GM18517 (cell line): ENCODE measurements at regions not wholly inside any gene's neighbourhood (a gene's known extent, or its start where the extent isn't known, plus 50 kb on each side); places are given as distances from the start of the nearest gene placed in this dataset.
"Not testable (repeated sequence)": the region's sequence is repeated elsewhere in the genome, so short reads cannot be mapped to it uniquely, and the experiment has no call there.

Experiments
- ATAC-seq: cut with Tn5 transposase; IDR thresholded peaks from one replicate; pipeline ENCODE4 v1.9.1; 2021; ENCODE audit warnings: mild to moderate bottlenecking, moderate library complexity; ENCODE audit not compliant: unreplicated experiment

DNA sequence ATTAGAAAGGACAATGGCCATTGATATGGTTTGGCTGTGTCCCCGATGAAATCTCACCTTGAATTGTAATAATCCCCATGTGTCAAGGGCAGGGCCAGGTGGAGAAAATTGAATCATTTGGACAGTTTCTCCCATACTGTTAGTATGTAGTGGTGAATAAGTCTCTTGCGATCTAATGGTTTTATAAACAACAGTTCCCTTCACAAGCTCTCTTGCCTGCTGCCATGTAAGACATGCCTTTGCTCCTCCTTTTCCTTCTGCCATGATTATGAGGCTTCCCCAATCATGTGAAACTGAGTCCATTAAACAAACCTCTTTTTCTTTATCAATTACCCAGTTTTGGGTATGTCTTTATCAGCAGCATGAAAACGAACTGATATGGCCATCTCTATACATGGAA, 302.7 kb downstream of the SFMBT2 start:
- no peak for ATAC-seq

DNA sequence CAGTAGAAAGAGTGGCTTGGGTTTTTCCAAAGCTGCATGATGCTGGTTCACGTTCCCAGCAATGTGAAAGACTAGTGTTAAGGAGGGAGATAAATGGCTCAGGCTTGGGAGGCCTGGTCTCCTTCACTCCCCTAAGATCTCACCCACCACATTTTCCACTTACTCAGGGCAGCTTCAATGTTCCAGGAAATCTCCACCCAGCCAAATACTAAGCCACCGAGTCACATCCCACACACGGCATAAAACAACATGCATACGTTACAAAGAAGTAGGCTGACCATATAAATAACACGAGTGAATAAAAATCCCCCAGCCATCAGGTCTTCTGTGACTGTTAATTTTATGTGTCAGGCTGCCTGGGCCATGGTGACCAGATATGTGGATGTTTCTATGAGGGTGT, 303.5 kb downstream of the SFMBT2 start:
- no peak for ATAC-seq

DNA sequence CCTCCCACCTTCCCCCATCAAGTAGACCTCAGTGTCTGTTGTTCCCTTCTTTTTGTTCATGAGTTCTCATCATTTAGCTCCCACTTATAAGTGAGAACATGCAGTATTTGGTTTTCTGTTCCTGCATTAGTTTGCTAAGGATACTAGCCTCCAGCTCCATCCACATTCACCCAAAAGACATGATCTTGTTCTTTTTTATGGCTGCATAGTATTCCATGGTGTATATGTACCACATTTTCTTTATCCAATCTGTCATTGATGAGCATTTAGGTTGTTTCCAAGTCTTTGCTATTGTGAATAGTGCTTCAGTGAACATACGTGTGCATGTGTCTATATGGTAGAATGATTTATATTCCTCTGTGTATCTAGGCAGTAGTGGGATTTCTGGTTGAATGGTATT, 306.5 kb downstream of the SFMBT2 start:
- not testable (repeated sequence) for ATAC-seq

GRCh38 chr10:7102557-7103349, 308.1 kb downstream of the SFMBT2 start:
- no peak for ATAC-seq

GRCh38 chr10:7102084-7102483, 308.8 kb downstream of the SFMBT2 start:
- ATAC-seq, result no peak

GRCh38 chr10:7101451-7101850, 309.4 kb downstream of the SFMBT2 start:
- no peak for ATAC-seq

- no peak for ATAC-seq
Observed at GRCh38 chr10:7100032-7100702, 310.7 kb downstream of the SFMBT2 start.

GRCh38 chr10:7098160-7098762, 312.6 kb downstream of the SFMBT2 start:
- no peak for ATAC-seq

GRCh38 chr10:7094781-7095180, 316.1 kb downstream of the SFMBT2 start:
- no peak for ATAC-seq

DNA sequence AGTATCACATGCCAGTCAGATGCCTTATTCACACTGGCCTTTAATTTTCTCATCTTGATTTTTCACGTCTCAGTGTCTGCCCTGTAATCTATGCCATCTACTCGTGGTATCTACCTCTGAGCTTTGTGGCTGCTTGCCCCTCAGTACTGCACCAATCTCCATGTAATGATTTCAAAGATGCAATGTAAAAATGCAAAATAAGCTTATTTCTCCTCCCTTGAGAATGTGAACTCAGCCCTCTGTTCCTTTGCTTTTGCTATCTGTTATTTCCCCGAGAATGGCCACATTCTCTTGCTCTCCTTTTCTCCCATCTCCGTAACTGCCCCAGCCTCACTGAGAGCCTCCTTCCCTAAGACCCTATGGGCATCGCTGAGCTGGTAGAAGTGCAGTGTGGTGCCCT, 317.5 kb downstream of the SFMBT2 start:
- ATAC-seq, result no peak

DNA sequence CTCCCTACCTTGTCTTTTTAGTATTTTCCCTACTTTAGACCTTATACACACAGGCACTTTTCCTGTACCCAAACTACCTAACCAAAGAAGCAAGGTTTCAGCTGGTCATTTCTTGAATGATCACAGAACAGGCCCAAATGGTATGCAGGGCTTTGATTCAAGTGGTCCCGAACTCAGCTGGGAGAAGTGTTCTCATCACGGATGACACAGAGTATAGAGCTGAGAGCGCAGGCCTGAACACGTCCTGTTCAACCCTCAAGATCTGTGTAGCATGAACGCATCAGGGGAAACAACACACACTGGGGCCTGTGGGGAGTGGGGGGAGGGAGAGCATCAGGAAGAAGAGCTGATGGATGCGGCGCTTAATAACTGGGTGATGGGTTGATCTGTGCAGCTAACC, 318.2 kb downstream of the SFMBT2 start:
- no peak for ATAC-seq

DNA sequence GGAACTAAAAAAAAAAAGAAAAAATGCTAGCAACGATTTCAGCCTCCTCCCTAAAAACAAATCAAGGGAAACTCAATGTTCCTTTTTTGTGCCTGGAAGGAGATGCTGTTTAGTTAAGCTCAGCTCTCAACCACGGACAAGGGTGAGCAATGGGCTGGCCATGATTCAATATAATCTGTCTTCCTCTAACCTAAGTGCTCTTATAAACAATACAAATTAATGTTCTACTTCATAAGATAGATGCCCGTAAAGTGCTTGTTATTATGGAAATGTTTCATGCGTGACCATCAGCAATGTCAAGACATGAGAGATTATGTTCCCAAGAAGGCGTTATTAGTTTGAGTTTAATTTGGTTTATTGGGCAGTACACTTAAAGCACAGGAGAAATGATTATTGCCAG, 320.3 kb downstream of the SFMBT2 start:
- no peak for ATAC-seq

DNA sequence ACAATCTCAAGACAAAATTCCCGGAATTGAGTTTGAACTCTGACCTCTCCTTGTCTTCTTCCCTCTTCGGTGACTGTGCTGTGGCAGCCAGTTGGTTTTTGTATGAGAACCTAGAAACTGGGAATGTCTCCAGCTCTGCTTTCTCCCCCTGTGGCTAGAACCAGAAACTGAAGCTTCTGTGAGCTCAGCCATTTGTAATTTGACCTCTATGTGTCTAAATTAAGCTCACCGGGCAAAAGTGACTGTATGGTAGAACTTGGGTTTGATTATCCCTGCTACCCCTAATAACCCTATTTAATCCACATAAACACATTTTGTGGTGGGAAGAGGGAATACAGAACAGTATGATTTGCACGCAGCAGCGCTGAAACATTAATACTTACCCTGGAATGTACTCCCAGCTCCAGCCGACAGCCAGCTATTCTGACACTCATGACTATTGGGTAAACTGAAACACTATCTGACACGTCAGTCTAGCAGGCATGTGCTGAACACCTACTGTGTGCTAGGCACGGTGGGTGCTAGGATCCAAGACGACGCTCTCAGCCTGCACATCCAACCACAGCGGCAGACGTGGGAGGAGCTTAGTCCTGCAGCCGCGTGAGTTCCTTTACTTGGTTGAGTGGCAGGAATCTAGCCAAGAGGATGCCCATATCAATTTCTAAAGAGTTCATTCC, 324.8 kb downstream of the SFMBT2 start:
- ATAC-seq, result no peak

DNA sequence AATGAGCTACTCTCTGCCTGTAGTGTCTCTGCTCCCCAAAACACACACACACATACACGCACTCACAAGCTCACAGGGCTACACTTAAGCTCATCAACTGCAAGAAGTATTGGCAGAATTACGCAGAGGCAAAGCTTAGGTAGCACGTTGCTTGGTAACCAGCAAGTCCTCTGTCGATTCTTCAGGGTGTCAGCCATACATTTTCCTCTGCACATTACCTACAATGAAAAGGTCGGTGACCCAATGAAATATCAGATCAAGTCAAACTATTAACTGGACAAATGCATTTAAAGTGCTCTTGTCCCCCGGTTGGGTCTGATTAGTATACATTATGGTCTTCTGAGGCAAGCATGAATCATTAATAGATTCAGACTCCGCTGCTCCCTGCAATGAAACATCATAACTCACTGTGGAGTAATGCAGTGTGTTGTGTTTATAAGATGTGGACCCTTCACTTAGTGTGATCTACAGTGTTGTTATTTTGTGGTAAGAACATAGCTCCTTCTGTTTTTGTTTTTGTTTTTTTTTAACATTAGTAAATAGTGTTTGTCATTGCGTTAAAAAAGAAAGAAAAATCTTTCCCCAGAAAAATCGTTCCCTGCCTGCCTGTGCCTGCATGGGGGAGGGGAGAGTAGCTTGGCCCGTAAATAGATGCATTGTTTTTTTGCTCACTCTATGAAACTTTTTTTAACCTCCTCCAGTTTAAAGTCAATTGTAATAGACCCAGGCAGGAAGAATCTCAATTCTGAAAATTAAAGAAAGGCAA, 325.5 kb downstream of the SFMBT2 start:
- no peak for ATAC-seq

DNA sequence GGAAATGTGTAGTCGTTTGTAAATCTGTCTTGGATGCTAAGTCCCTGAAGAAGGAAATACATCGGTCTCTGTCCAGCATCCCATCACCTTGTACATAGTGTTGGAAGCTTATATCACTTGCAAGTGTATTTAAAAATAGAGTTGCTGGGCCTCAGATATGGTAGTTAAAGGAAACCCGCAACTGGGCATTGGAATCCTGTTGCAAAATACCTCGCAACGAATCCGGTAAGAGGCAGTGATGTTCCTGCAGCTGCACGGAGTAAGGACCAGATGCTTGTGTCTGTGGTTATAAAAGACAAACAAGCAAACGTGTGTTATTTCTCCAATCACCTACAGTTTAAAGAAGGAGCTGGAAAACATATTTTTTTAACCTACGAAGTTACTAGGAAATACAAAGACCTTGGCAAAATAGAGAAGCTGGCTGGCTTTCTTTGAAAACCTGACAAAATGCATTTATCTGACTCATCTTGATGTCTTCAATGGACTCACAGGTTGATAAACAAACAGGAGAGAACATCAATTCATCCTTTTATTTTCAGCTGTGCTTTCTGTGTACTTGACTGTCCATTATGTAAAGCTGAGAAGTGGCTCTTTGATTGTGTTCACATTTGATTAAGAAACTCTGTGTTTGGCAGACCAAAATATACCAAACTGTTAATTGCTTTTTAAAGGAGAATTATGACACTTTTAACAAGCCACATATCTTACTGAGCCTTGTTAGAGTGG, 326.4 kb downstream of the SFMBT2 start:
- ATAC-seq, result no peak

DNA sequence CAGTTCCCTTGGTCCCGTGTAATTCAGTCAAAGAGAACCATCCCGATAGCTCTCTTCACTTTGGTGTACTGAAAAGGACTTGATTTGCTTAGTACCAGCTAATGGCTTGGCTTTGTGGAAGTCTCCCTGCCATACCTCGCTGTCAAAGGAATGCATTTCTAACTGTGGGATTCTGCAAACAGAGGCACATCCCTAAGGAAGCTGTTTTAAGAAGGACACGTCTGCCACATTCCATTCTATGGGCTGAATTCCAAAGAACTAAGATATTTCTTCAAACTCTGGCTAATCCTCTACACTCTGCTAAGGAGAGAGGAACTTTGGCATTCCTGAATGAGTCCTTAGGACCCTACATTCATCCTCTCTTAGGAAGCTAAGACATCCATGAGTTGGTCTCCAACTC, 327.9 kb downstream of the SFMBT2 start:
- ATAC-seq, result no peak

DNA sequence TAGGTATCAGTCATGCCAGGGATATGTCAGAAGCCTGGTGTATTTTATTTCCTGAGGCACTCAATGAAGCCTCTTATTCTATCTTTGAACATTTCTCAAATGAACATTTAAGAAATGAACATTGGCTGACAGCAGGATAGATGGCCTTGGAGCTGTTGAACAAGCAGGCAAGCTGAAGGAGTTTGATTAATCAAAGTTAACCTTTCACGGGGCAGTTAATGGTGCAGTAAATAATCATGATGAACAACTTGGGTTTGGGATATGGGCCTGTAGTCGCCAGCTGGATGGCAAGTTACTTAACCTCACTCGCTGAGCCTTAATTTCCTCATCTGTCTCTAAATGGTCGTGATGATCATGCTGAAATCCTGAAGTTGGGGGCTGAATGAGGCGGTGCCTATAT, 333.0 kb downstream of the SFMBT2 start:
- no peak for ATAC-seq

DNA sequence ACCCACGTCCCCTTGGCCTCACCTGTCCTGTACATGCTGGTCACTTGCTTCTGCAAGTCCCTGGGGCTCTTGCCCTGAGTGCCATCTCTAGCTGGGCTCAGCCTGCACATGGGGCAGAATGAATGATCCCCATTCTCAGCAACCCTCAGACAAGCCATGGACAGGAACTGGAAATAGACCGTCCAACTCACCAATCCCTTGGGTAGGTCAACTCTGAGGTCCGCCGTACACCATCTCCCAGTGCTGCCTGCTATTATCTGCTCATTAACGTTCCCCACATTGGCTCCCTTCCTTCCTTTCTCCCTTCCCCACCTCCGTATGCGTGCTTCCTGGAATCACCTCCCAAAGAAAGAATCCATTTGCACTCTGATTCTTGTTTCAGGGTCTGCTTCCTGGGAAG, 335.0 kb downstream of the SFMBT2 start:
- ATAC-seq, result no peak

GRCh38 chr10:7075110-7075509, 335.7 kb downstream of the SFMBT2 start:
- ATAC-seq, result no peak

DNA sequence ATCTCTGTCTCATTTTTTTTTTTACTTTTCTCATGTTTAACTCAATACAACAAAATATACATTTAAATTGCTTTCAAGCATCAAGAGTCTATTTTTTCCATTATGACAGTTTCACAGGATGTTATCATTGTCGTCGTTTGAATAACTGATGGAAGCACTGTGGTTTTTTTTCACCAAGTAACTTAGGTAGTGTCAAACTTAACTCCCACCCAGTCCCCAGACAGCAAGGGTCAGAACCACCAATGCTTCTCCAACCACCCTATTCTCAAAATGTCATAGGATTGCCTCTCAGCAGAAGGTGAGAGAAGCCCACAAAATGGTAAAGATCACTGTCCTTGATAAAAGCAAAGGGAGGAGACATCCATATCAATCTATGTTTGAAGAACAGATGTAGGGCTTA, 339.4 kb downstream of the SFMBT2 start:
- ATAC-seq, result no peak
